HUES48 (cell line): ENCODE measurements at regions not wholly inside any gene's neighbourhood (a gene's known extent, or its start where the extent isn't known, plus 50 kb on each side); places are given as distances from the start of the nearest gene placed in this dataset.

Experiments
- H3K27ac ChIP-seq: one replicate; pipeline ENCODE4 v1.7.0; 2013; ENCODE audit warnings: low read depth, low read length, inconsistent platforms
- H3K27me3 ChIP-seq: 2 replicates; pipeline ENCODE4 v1.6.1; 2013; ENCODE audit warnings: mild to moderate bottlenecking, low read length; ENCODE audit not compliant: control insufficient read depth, insufficient read depth
- H3K36me3 ChIP-seq: 2 replicates; pipeline ENCODE4 v1.6.1; 2013; ENCODE audit warnings: low read length; ENCODE audit not compliant: control insufficient read depth, insufficient read depth
- H3K4me1 ChIP-seq: 2 replicates; pipeline ENCODE4 v1.6.1; 2013; ENCODE audit warnings: mild to moderate bottlenecking, low read length; ENCODE audit not compliant: control insufficient read depth, insufficient read depth
- H3K4me3 ChIP-seq: 2 replicates; pipeline ENCODE4 v1.5.1; 2013; ENCODE audit warnings: mild to moderate bottlenecking, low read depth, low read length
- H3K9ac ChIP-seq: 2 replicates; pipeline ENCODE4 v1.6.1; 2013; ENCODE audit warnings: mild to moderate bottlenecking, low read depth, low read length, moderate library complexity
- H3K9me3 ChIP-seq: 2 replicates; pipeline ENCODE4 v1.6.1; 2013; ENCODE audit warnings: low read length; ENCODE audit not compliant: control insufficient read depth, insufficient read depth

DNA sequence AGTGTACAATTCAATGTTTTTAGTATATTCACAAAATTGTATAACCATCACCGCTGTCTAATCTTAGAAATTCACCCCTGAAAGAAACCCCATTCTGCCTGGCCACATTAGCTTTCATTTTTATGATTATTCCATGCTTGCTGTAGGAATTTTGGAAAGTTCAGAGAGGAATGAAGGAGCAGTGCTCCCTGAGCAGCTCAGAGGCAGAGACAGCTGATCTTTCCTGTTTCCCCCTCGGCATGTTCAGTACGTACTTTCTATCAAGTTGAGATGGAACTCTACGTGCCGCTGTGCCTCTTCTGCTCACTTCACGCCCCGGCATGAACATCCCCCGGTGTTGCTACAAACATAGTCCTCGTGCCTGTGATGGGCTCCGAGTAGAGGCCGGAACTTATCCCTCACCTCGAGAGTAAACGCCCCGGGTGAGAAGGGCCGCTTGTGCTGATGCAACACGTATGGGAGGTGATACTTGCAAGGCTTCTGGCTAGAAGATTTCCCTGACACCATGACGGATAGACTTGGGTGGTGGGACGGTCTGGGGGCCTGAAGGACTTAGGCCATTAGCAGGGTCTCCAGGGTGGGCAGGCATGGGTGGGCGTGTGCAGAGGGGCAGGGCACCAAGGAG is 79.2 kb upstream of the CIBAR2 start:
- no peaks in the 10 kb centered on the region for H3K9me3 ChIP-seq
- no peaks in the 10 kb centered on the region for H3K36me3 ChIP-seq
- H3K4me1 ChIP-seq = peaks cover 4% of the 10 kb centered on the region; the same call in 1 of the 2 replicates
- H3K27me3 ChIP-seq = no peaks in the 10 kb centered on the region
- no peak overlapping the region for H3K9ac ChIP-seq
- no peak overlapping the region for H3K4me3 ChIP-seq
- no peak overlapping the region for H3K27ac ChIP-seq

DNA sequence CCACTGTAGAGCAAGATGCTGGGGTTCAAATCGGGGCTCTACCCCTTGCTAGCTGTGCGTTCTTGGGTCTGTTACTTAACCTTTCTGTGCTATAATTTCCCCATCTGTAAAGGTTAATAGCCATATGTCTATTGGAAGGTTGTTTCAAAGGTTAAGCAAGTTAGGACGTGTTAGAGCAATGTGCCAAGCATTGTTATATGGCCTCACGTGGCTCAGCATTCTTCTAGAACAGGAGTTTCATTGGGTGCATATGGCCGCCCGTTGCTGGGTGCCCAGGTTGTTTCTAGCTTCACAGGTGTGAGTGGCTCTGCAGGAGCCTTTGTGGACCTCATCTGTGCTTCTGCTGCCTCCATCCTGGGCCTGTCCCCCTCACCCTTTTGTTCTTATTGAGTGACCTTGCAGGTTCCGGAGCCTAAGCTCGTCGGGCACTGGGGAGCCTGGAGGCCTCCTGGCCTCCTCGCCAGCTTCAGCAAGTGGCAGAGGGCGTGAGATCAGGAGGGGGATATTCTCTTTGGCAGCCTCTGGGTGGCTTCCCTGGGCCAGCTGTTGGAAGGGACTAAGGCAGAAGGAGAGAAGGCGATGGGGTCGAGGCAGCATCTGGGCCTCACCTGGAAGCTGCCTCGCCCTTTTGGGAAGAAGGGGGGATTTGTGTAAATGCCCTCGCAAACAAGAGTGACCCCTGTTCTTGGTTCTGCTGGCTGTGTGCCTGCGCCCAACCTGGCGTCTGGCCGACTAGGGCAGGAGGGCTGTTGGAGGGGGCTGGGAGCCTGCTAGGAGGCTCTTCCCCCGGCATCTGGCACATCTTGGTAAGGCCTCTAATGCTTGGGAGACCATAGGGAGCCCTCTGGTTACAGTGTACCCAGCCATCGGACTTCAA is 80.2 kb upstream of the CIBAR2 start:
- no peaks in the 10 kb centered on the region for H3K36me3 ChIP-seq
- H3K9ac ChIP-seq = no peak overlapping the region
- H3K9me3 ChIP-seq = no peaks in the 10 kb centered on the region
- H3K27ac ChIP-seq = no peak overlapping the region
- no peak overlapping the region for H3K4me3 ChIP-seq
- H3K4me1 ChIP-seq = peaks cover 4% of the 10 kb centered on the region; the same call in 1 of the 2 replicates
- no peaks in the 10 kb centered on the region for H3K27me3 ChIP-seq

DNA sequence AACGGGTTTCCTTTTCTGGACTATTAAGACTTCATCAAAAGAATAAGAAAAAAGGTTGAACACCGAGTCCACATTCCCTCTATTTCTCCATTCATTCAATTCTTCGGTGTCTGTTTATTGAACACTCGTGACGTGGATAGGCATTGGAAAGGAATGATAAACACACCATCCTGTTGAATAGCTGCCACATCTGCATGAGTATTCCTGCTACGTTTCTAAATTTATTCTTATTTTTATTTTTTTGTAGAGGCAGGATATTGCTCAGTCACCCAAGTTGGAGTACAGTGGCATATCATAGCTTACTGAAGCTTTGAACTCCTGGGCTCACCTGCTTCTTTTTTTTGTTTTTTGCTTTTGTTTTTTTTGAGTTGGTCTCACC is 80.8 kb upstream of the CIBAR2 start:
- no peaks in the 10 kb centered on the region for H3K9me3 ChIP-seq
- H3K36me3 ChIP-seq = no peaks in the 10 kb centered on the region
- H3K27me3 ChIP-seq = no peaks in the 10 kb centered on the region
- H3K4me1 ChIP-seq = peaks cover 4% of the 10 kb centered on the region; the same call in 1 of the 2 replicates
- H3K9ac ChIP-seq = no peak overlapping the region
- H3K27ac ChIP-seq = no peak overlapping the region
- no peak overlapping the region for H3K4me3 ChIP-seq

DNA sequence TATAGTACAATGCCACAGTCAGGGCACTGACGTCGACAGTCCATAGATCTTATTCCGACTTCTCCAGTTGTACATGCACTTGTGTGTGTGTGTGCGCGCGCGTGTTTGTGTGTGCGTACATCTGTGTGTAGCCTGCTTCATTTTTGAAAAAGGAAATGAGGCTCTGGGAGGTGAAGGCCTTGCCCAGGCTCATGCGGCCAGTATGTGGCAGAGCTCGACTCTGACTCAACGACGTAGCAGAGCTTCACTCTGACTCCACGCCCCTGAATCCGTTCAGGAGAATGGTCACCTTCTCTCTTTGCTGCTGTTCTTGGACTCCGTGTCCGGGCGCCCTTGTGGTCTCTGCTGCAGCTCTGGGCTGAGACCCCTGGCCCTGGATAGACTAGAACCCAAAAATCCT is 81.6 kb upstream of the CIBAR2 start:
- peaks cover 4% of the 10 kb centered on the region; the same call in 1 of the 2 replicates for H3K4me1 ChIP-seq
- no peaks in the 10 kb centered on the region for H3K27me3 ChIP-seq
- H3K9me3 ChIP-seq = no peaks in the 10 kb centered on the region
- no peaks in the 10 kb centered on the region for H3K36me3 ChIP-seq
- no peak overlapping the region for H3K27ac ChIP-seq
- no peak overlapping the region for H3K9ac ChIP-seq
- no peak overlapping the region for H3K4me3 ChIP-seq

DNA sequence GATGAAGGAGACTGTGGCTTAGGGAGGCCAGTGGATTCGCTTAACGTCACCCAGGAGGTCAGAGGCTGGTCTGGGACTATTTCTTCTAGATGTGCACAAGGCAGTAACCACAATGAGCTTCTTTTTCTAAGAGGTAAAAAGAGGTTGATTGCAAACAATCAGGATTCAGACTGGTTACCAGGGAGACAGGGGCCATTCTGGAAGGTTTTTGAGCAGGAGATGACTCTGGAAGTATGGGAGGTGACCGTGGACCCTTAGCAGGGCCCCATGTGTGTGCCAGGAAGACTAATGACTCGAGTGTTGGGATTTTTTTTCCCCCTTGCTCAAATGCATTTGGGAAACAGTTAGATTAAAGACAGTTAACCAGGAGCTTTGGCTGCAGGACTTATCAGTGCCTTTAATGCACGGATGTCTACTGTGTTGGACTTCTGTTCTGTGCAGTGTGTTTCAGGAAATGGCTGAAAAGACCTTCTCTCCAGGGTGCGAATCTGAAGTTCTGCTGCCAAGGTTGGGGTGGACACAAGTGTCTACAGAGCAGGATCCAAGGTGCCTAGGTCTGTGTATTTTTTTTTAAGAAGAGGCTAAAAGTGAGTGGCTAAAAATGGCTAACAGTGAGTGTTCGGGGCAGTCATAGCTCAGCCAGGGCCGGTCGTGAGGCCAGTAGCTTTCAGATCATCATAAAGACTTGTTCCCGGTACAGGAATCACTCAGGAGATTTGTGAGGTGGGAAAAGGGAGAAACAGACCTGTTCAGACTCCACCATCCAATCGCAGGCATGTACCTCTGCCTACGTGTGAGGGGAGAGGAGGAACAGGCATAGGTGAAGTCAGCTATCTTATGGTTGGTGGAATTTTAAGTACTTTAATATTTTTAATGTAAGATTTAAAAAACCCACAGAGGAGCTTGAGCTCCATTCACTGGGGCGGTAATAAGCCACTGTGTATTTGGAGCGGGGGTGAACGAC is 82.3 kb upstream of the CIBAR2 start:
- no peaks in the 10 kb centered on the region for H3K9me3 ChIP-seq
- no peaks in the 10 kb centered on the region for H3K36me3 ChIP-seq
- 0 out of 2 replicates have a peak, but pooled peaks cover 4% of the 10 kb centered on the region for H3K4me1 ChIP-seq
- H3K4me3 ChIP-seq = no peak overlapping the region
- no peak overlapping the region for H3K9ac ChIP-seq
- H3K27ac ChIP-seq = no peak overlapping the region
- H3K27me3 ChIP-seq = no peaks in the 10 kb centered on the region

DNA sequence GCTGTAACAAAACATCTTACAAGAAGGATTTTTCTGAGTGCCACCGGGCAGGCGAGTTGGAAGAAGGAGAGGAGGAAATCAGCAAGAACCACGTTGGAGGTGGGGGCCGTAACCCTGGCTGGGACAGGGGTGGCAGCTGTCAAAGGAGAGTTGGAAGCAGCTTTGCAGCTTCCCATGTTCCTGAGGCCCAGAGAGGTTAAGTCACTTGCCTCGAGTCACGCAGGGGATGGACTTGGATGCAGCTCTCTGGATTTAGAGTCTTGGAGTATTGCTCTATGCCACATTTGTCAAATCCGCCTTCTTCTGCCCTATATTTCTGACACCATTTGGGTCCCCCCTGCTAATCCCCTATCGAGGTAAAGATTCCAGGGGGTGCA is 83.0 kb upstream of the CIBAR2 start:
- H3K27me3 ChIP-seq = no peaks in the 10 kb centered on the region
- no peaks in the 10 kb centered on the region for H3K9me3 ChIP-seq
- 0 out of 2 replicates have a peak, but pooled peaks cover 3% of the 10 kb centered on the region for H3K4me1 ChIP-seq
- H3K36me3 ChIP-seq = no peaks in the 10 kb centered on the region
- no peak overlapping the region for H3K9ac ChIP-seq
- no peak overlapping the region for H3K4me3 ChIP-seq
- no peak overlapping the region for H3K27ac ChIP-seq

DNA sequence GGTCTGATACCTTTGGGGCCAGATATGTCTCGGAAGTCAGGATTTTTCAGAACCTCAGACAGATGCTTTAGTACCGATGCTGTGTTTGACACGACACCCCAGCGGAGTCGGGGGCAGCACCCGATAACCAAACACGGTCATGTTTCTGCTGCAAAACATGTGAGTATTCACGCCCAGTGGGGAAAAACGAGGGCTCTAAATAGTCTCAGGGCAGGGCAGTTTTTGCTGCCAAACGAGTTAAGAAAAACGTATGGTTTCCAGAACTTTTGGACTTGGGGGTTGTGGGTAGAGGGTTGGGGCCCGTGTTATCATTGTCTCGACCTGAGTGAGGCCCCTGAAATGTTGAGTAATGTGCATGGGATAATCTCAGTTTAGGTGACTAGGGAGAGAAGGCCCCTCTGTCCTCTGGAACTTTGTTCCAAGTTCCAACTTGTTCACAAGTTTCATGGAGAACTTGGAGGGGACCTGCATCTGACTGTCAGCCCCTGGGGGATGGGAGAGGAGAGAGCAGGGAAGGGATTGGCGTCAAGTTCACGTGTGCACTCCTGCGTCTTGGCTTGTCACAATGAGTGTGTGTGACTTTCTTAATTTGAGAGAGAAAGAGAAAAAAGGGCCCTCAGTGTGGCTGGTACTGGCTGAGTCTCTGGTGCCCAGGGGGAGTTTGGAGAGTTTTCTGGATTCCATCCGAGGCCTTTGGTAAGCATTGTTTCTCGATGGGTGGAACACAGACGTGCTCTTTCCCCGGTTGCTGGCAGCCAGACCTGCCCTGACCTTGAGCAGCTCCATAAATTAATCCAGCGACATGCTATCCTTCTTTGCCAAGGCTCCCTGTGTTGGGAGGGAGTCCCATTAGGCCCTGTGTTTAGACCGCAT is 83.9 kb upstream of the CIBAR2 start:
- Histone ChIP-seq H3K4me1 (no peaks in the 10 kb centered on the region), H3K36me3 (no peaks in the 10 kb centered on the region), H3K4me3 (no peak overlapping the region), H3K27me3 (no peaks in the 10 kb centered on the region), H3K9me3 (no peaks in the 10 kb centered on the region), H3K9ac (no peak overlapping the region), H3K27ac (no peak overlapping the region)

DNA sequence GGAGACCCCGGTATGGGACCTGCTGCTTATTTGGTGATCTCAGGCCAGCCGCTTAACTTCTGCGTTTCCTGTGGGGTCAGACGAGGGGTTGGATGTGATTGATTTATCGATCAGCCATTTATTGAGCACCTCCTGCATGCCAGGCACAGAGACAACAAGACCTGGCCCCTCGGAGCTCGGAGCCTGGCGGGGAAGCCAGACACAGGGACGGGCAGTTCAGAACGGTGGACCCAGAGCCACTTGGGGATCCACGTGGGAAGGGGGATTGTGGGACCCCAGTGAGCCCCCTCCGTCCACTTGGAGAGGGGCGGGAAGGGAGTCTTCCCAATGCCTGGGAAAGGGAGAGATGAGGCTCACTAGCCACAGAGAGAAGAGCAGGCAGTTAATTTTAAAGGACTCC is 84.7 kb upstream of the CIBAR2 start:
- peaks cover 6% of the 10 kb centered on the region for H3K4me1 ChIP-seq
- no peak overlapping the region for H3K9ac ChIP-seq
- no peak overlapping the region for H3K27ac ChIP-seq
- H3K27me3 ChIP-seq = no peaks in the 10 kb centered on the region
- no peaks in the 10 kb centered on the region for H3K9me3 ChIP-seq
- H3K4me3 ChIP-seq = no peak overlapping the region
- H3K36me3 ChIP-seq = no peaks in the 10 kb centered on the region

DNA sequence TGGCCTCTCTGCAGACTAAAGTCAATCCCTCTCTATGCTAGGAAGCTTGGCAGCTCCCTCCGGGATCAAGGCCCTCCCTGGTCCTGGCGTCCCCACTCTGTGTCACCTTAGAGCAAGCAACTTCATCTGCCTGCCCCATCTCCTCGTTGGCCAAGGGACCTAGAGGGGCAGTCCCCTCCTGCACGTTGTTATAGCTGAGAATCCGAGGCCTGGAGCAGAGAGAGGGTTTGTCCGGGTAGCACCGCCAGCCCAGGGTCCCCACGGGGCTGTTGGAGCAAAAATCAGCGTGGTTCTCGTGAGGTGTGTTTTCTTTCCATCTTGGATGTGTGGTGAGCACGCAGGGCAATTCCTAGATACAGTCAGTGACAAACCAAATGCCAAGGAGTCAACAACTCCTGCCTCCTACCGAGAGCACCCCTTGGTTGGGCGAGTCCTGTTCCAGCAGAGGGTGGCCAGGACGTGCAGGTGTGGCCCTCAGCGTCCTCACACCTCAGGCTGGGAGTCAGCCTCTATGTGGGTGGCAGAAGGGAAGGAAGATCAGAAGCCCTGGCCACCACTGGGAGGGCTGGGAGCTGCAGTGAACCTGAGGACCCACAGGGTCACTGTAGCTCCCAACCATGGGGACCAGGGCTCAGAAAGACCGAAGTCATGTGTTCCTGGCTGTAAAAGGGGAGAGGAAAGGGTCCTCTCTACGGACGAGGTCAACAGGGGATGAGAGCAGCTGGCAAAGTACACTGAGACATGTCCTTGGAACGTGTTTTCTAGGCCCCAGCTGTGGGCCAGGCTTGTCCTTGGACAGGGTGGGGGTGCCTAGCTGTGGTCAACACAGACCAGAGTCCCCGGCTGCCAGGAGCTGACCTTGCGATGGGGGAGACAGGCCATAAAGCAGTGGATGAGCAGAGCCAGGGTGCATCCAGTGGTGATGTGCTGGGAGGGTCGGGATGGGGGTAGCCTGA is 85.6 kb upstream of the CIBAR2 start:
- H3K27ac ChIP-seq = no peak overlapping the region
- no peaks in the 10 kb centered on the region for H3K9me3 ChIP-seq
- H3K27me3 ChIP-seq = no peaks in the 10 kb centered on the region
- peaks cover 13% of the 10 kb centered on the region for H3K4me1 ChIP-seq
- H3K4me3 ChIP-seq = no peak overlapping the region
- H3K36me3 ChIP-seq = no peaks in the 10 kb centered on the region
- no peak overlapping the region for H3K9ac ChIP-seq
